GM10266 (cell line): ENCODE measurements at regions not wholly inside any gene's neighbourhood (a gene's known extent, or its start where the extent isn't known, plus 50 kb on each side); places are given as distances from the start of the nearest gene placed in this dataset.
A peak's percentile ranks its signal among the peaks of the same experiment; 100 is the strongest.

Source experiments
- DNase-seq: peaks from one replicate; pipeline ENCODE4 v3.0.0; 2012; ENCODE audit errors: extremely low spot score
- CTCF ChIP-seq: IDR thresholded peaks from 2 replicates; pipeline ENCODE4 v1.5.1; 2012; ENCODE audit warnings: mild to moderate bottlenecking, low read depth; ENCODE audit not compliant: control insufficient read depth, insufficient read depth; ENCODE audit errors: missing control alignments

- no peak for DNase-seq
- TF ChIP-seq CTCF = no peak
Measured at GRCh38 chr1:56142301-56142700, 437.1 kb downstream of the PLPP3 start.

GRCh38 chr1:56139836-56140235, 439.5 kb downstream of the PLPP3 start:
- TF ChIP-seq CTCF = no peak
- DNase-seq = no peak

- no peak for DNase-seq
Measured at GRCh38 chr1:56137521-56138505, 441.6 kb downstream of the PLPP3 start.

GRCh38 chr1:56137090-56137489, 442.3 kb downstream of the PLPP3 start:
- DNase-seq = no peak
- TF ChIP-seq CTCF = no peak

More at GRCh38 chr1:56137521-56138505, 441.6 kb downstream of the PLPP3 start:
- TF ChIP-seq CTCF = no peak

- DNase-seq = no peak
- TF ChIP-seq CTCF = no peak
Measured at GRCh38 chr1:56135864-56136147, 443.6 kb downstream of the PLPP3 start.

- no peak for TF ChIP-seq CTCF
- peak; percentile 11 for DNase-seq
Measured at GRCh38 chr1:56135069-56135863, 444.1 kb downstream of the PLPP3 start.
